ENCODE measurements at regions not wholly inside any gene's neighbourhood (a gene's known extent, or its start where the extent isn't known, plus 50 kb on each side); places are given as distances from the start of the nearest gene placed in this dataset.

DNA sequence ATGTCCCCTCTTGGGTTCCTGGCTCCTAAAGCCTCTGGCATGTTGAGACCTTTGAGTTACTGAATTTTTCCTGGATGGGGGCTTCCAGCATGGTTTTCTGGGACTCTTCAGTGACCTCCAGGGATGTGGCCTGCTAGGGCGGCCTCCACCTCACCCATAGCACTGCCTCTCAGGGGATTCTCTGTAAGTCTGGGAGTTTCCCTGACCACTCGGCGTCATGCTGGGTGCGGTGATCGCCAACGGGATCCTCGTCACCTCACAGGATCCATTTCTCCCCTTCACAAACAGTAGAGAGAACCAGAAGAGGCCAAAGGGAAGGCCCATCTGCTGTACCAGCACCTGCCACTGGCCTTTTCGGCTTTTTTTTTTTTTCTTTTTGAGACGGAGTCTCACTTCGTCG lies 84.3 kb downstream of the NPTX2 start:
- TF ChIP-seq, protein P1, sequence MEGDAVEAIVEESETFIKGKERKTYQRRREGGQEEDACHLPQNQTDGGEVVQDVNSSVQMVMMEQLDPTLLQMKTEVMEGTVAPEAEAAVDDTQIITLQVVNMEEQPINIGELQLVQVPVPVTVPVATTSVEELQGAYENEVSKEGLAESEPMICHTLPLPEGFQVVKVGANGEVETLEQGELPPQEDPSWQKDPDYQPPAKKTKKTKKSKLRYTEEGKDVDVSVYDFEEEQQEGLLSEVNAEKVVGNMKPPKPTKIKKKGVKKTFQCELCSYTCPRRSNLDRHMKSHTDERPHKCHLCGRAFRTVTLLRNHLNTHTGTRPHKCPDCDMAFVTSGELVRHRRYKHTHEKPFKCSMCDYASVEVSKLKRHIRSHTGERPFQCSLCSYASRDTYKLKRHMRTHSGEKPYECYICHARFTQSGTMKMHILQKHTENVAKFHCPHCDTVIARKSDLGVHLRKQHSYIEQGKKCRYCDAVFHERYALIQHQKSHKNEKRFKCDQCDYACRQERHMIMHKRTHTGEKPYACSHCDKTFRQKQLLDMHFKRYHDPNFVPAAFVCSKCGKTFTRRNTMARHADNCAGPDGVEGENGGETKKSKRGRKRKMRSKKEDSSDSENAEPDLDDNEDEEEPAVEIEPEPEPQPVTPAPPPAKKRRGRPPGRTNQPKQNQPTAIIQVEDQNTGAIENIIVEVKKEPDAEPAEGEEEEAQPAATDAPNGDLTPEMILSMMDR (IDR thresholded peaks at IDR 0.05; ENCODE audit: low read length) = no peak
- no peak for TF ChIP-seq EZH2 (optimal IDR thresholded peaks at IDR 0.05; ENCODE audit: low read depth, low read length)

Data from MM.1S (cell line).